Activated T-helper 2 cell treated with anti-CD3 and anti-CD28 coated beads, Interferon-gamma antibody, Interleukin-2, Interleukin-4, amounts not matched to agents 10 μg/mL and 5 μg/mL and 100 μg/mL, durations not matched to agents 14 hours and 24 hours and 36 hours (primary cell): ENCODE measurements at regions not wholly inside any gene's neighbourhood (a gene's known extent, or its start where the extent isn't known, plus 50 kb on each side); places are given as distances from the start of the nearest gene placed in this dataset.
"Not testable (repeated sequence)": the region's sequence is repeated elsewhere in the genome, so short reads cannot be mapped to it uniquely, and the experiment has no call there.

Source experiments
- DNase-seq: peaks from one replicate; pipeline ENCODE4 v3.0.0; 2021; ENCODE audit warnings: low spot score
- H3K27ac Mint-ChIP-seq: one replicate; pipeline ENCODE4 v1.8.0; 2021; ENCODE audit warnings: mixed read lengths
- H3K27me3 Mint-ChIP-seq: one replicate; pipeline ENCODE4 v1.8.0; 2021; ENCODE audit warnings: low read depth, mixed read lengths
- H3K36me3 Mint-ChIP-seq: one replicate; pipeline ENCODE4 v1.8.0; 2021; ENCODE audit warnings: low read depth, mixed read lengths
- H3K4me1 Mint-ChIP-seq: one replicate; pipeline ENCODE4 v1.8.0; 2021; ENCODE audit warnings: low read depth, mixed read lengths
- H3K4me3 Mint-ChIP-seq: one replicate; pipeline ENCODE4 v1.8.0; 2021; ENCODE audit warnings: low read depth, mild to moderate bottlenecking, moderate library complexity, mixed read lengths
- H3K9me3 Mint-ChIP-seq: one replicate; pipeline ENCODE4 v1.8.0; 2021; ENCODE audit warnings: mixed read lengths
- intact Hi-C: fragments of 100-400 bp; cut with micrococcal nuclease; formaldehyde crosslinking; loops from one replicate; pipeline ENCODE4 v1.15.1; 2023

DNA sequence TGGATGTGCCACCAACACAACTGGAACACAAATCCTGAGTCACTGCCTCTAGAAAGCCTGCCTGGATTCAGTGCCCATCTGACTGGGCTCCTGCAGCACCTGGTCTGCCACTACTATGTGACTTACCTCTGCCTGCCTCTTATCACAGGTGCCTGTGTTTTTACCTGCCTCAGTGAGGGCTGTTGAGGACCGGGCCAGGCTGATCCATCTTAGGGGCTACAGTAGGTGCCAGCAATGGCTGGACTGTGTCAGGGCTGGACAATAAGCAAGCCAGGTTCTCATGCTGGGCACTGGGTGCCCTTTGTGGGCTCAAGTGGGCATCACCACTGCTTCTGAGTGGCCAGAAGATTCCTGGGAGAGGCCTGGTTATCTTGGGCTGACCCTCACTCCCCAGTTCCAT is 948.6 kb upstream of the TPTE start:
- H3K36me3 Mint-ChIP-seq, H3K27ac Mint-ChIP-seq, H3K4me3 Mint-ChIP-seq, intact Hi-C loops, H3K4me1 Mint-ChIP-seq, DNase-seq, H3K27me3 Mint-ChIP-seq: not testable (repeated sequence)
- H3K9me3 Mint-ChIP-seq = peaks cover 13% of the 10 kb centered on the region

DNA sequence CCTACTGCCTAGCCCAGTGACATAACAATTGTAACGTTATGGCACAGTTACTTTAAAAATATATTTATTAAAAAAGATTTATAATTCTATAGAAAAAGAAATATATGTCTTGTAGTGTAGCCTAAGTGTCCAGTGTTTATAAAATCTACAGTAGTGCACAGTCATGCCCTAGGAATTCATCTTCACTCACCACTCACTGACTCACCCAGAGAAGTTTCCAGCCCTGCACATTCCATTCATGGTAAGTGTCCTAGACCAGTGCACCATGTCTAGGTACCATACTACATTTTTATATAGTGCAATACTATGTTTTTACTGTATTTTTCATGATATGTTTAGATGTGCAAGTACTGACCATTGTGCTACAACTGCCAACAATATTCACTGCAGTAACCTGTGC is 947.9 kb upstream of the TPTE start:
- H3K4me3 Mint-ChIP-seq, intact Hi-C loops, H3K9me3 Mint-ChIP-seq, DNase-seq, H3K27ac Mint-ChIP-seq, H3K27me3 Mint-ChIP-seq, H3K4me1 Mint-ChIP-seq, H3K36me3 Mint-ChIP-seq: not testable (repeated sequence)

DNA sequence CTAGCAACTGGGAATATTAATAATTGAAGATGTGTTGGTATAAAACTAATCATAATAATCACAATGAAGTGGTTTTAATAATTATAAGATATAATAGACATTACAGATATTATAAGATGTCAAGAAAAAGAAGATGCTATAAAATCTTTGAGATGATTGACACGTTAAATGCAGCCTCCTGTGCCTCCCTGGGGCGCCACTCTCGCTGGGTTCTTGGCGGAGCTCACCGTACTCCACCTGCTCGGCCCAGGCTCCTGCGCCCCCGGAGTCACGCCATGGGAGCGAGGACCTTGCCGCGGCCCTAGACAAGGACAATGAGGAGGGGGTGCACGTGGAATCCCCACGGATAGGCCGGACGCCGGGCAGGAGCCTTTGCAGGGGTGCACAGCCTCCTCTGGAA is 942.1 kb upstream of the TPTE start:
- H3K4me3 Mint-ChIP-seq, H3K36me3 Mint-ChIP-seq, H3K9me3 Mint-ChIP-seq, H3K4me1 Mint-ChIP-seq, H3K27me3 Mint-ChIP-seq, DNase-seq, intact Hi-C loops, H3K27ac Mint-ChIP-seq: not testable (repeated sequence)

DNA sequence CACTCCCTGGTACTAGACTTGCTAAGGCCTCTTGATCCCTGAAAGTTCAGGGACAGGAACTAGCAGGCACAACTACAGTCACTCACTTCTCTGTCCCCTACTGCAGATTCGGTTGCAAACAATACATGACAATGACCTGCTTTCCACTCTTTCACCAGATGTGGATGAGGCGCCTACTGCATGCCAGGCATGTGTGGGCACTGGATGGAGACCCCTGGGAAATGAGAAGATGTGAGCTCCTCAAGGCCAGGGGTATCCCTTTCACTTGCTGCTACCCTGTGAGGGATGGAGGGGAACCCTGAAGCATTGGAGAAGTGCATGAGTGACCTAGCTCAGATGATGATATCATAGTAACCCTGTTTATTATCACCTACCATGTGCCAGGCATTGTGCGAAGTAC is 933.4 kb upstream of the TPTE start:
- H3K9me3 Mint-ChIP-seq, H3K27ac Mint-ChIP-seq, H3K36me3 Mint-ChIP-seq, H3K4me1 Mint-ChIP-seq, intact Hi-C loops, H3K4me3 Mint-ChIP-seq, DNase-seq, H3K27me3 Mint-ChIP-seq: not testable (repeated sequence)

DNA sequence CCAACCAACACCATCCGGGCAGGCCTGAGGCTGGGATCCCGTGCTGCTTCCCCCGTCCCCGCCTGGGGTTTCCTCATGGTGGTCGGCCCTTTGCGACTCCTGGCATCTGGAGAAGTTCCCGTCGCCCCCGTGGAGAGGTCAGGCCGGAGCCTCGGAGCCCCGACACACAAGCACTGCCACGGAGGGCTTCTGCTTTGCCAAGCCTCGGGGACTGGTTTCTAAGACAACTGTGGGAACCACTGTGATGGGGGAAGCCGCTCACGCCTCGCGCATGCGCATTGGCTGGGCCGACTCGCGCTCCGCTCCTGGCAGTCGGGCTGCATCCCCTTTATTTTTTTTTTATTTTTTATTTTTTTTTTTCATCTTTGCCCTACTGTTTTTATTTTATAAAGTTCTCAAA is 928.8 kb upstream of the TPTE start:
- H3K36me3 Mint-ChIP-seq, H3K27me3 Mint-ChIP-seq, intact Hi-C loops, H3K27ac Mint-ChIP-seq, H3K9me3 Mint-ChIP-seq, DNase-seq, H3K4me3 Mint-ChIP-seq, H3K4me1 Mint-ChIP-seq: not testable (repeated sequence)

DNA sequence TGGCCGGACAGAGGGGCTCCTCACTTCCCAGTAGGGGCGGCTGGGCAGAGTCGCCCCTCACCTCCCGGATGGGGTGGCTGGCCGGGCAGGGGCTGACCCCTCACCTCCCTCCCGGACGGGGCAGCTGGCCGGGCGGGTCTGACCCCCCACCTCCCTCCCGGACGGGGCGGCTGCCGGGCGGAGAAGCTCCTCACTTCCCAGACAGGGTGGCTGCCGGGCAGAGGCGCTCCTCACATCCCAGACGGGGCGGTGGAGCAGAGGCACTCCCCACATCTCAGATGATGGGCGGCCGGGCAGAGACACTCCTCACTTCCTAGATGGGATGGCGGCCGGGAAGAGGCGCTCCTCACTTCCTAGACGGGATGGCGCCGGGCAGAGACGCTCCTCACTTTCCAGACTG is 927.7 kb upstream of the TPTE start:
- DNase-seq, intact Hi-C loops, H3K4me3 Mint-ChIP-seq, H3K9me3 Mint-ChIP-seq, H3K27me3 Mint-ChIP-seq, H3K27ac Mint-ChIP-seq, H3K36me3 Mint-ChIP-seq, H3K4me1 Mint-ChIP-seq: not testable (repeated sequence)

DNA sequence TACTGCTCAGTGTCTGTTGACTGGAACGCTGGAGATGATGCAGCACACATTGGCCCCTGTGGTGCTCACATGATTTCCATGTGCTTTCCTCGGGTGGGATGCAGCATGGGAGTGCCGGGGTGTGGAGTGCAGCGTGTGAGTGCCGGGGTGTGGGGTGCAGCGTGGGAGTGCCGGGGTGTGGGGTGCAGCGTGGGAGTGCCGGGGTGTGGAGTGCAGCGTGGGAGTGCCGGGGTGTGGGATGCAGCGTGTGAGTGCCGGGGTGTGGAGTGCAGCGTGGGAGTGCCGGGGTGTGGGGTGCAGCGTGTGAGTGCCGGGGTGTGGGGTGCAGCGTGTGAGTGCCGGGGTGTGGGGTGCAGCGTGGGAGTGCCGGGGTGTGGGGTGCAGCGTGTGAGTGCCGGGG is 907.4 kb upstream of the TPTE start:
- H3K36me3 Mint-ChIP-seq, DNase-seq, H3K9me3 Mint-ChIP-seq, H3K27me3 Mint-ChIP-seq, H3K4me1 Mint-ChIP-seq, H3K27ac Mint-ChIP-seq, intact Hi-C loops, H3K4me3 Mint-ChIP-seq: not testable (repeated sequence)

DNA sequence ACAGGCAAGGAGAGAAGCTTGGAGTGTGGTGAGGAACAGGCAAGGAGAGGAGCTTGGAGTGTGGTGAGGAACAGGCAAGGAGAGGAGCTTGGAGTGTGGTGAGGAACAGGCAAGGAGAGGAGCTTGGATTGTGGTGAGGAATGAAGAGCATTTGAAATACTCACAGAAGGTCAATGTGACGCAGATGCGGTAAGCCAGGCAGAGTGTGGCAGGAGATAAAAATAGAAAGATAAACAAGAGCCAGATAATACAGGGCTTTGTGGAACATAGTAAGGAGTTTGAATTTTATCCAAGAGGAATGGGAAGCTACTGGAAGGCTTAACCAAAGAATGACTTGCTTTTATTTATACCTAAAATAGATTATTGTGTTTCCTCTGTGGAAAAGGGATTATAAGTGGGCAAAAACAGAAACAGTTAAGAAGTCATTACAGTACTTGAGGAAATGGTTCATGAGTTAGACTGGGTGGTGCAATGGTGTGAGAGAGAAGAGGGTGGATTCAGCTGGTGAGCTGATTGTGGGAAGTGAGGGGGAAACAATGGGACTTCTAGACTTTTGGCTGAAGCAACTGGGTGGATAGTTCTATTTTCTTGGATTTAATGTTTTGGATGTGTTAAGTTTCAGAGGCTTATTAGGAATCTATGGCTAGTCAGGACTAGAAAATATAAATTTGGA is 900.1 kb upstream of the TPTE start:
- not testable (repeated sequence) for H3K27ac Mint-ChIP-seq

DNA sequence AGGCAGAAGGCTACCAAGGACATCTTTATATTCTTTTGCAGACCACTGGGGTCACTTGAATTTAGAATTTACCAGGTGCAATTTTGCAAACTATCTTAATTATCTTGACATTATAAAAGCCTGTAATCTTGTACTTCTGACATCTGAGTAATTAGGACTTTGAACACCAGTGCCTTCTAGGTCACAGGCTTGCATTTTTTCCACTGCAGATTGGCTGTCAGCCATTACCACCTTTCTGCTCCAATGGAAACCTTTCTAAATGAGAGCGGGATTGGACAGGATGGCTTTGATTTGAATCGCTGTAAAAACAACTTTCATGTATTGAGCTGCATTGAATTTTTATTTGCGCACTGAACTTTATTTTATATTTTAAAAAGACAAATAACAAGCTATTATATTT is 893.3 kb upstream of the TPTE start:
- H3K27ac Mint-ChIP-seq, H3K27me3 Mint-ChIP-seq, H3K9me3 Mint-ChIP-seq, intact Hi-C loops, H3K4me3 Mint-ChIP-seq, H3K4me1 Mint-ChIP-seq, DNase-seq, H3K36me3 Mint-ChIP-seq: not testable (repeated sequence)

More for the DNA sequence above, 900.1 kb upstream of the TPTE start:
- DNase-seq, H3K27me3 Mint-ChIP-seq, H3K4me1 Mint-ChIP-seq, intact Hi-C loops, H3K36me3 Mint-ChIP-seq, H3K4me3 Mint-ChIP-seq, H3K9me3 Mint-ChIP-seq: not testable (repeated sequence)

DNA sequence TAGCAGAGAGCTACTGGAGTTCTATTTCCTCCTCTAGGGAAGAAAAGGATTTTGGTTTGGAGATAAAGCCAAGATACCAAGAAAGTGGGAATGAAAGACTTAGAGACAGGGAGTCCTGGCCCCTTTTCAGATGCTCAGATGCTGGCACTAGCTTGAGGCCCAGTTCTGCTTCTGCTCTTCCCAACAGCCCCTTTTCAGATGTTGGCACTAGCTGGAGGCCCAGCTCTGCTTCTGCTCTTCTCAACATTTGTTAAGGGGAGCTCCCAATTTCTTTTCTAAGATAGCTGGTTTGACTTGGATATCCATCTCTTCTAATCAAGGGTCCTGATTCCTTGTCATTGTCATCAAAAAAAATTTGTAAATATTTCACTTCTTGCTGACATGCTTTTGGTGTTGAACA is 874.0 kb upstream of the TPTE start:
- H3K36me3 Mint-ChIP-seq, DNase-seq, H3K4me1 Mint-ChIP-seq, H3K27me3 Mint-ChIP-seq, H3K4me3 Mint-ChIP-seq, H3K27ac Mint-ChIP-seq, intact Hi-C loops: not testable (repeated sequence)
- H3K9me3 Mint-ChIP-seq = peaks cover 37% of the 10 kb centered on the region

DNA sequence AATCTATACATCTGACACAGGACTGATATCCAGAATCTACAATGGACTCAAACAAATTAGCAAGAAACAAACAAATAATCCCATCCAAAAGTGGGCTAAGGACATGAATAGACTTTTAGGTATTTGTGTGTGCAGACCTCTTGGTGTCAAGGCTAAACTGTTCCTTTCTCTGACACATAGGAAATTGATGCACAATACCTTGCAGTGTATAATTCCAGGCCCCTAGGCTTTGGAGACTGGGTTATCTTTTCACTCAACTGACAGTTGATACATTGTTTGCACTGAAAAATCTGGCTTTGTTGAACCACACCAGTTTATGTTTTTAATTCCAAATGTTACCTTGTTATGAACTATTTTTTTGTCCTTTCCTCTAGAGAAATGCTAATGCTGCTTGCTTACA is 873.1 kb upstream of the TPTE start:
- peaks cover 42% of the 10 kb centered on the region for H3K9me3 Mint-ChIP-seq
- H3K27ac Mint-ChIP-seq, H3K4me3 Mint-ChIP-seq, intact Hi-C loops, H3K4me1 Mint-ChIP-seq, DNase-seq, H3K27me3 Mint-ChIP-seq, H3K36me3 Mint-ChIP-seq: not testable (repeated sequence)

DNA sequence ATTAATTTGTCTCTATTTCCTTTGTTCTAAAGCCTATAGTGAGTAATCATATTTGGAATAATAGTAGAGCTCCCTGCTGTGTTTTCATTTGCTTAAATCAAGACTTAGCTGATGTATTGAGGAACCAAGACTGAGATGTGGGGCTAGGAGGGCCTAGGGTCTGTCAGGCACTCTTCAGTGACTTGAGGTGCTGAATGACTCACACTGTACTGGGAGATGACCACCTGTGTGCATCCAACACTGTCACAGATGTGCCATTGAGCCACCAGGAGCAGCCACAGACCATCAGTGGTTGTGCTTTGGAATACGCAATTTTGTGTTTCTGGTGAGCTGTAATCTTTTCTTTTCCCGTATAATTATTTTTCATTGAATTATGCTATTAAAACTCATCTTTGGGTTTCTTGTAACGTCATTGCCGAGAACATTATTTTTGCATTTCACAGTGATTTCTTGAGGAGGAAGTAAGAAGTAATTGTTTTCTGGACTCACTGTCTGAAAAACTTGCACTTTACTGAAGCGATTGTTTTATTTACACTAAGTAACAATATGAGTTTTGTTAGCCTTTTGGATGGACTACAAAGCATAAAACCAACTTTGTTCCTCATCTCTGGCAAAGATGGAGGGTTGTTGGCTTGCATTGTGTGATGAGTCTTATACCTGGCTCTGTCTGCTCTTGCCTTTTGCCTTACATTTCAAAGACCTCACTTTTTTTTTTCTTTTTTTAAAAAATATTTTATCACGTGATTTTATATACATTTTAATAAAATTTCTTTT is 872.2 kb upstream of the TPTE start:
- H3K36me3 Mint-ChIP-seq, H3K27ac Mint-ChIP-seq, H3K4me1 Mint-ChIP-seq, H3K4me3 Mint-ChIP-seq, intact Hi-C loops, DNase-seq, H3K27me3 Mint-ChIP-seq: not testable (repeated sequence)
- H3K9me3 Mint-ChIP-seq = peaks cover 42% of the 10 kb centered on the region

DNA sequence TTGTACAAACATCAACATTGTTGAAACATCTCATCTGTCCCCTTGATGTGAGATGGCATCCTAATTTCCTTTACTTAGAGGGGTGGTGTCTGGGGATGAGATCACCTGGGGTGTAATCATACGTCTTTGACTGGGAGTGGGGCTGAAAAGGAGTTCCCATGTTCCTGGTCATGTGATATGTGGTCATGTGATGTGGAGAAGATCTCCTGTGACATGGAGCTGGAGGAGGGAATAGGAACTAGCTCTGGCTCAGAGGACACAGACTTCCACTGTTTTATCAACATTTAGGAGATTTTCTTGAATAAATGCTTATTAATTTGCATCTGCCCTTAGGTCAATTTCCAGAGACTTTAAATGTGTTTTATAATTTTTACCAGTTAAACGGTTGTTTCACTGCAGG is 868.6 kb upstream of the TPTE start:
- intact Hi-C loops, H3K36me3 Mint-ChIP-seq, H3K4me3 Mint-ChIP-seq, DNase-seq, H3K27ac Mint-ChIP-seq, H3K4me1 Mint-ChIP-seq, H3K27me3 Mint-ChIP-seq: not testable (repeated sequence)
- H3K9me3 Mint-ChIP-seq = peaks cover 43% of the 10 kb centered on the region
